GM19468 (cell line): ENCODE measurements at regions not wholly inside any gene's neighbourhood (a gene's known extent, or its start where the extent isn't known, plus 50 kb on each side); places are given as distances from the start of the nearest gene placed in this dataset.
A peak's percentile ranks its signal among the peaks of the same experiment; 100 is the strongest.

Experiments
- ATAC-seq: cut with Tn5 transposase; IDR thresholded peaks from one replicate; pipeline ENCODE4 v1.9.1; 2021; ENCODE audit warnings: mild to moderate bottlenecking, moderate library complexity, moderate number of reproducible peaks; ENCODE audit not compliant: unreplicated experiment; ENCODE audit errors: extremely low read depth

GRCh38 chr7:31398815-31399214 is 58.3 kb upstream of the NEUROD6 start:
- ATAC-seq: no peak

GRCh38 chr7:31407178-31407676 is 66.7 kb upstream of the NEUROD6 start:
- ATAC-seq: no peak

- ATAC-seq: no peak
Observed at GRCh38 chr7:31408140-31408729, 67.7 kb upstream of the NEUROD6 start.

GRCh38 chr7:31410265-31410664 is 69.7 kb upstream of the NEUROD6 start:
- ATAC-seq: no peak

GRCh38 chr7:31411416-31411815 is 70.9 kb upstream of the NEUROD6 start:
- ATAC-seq: no peak

- ATAC-seq: no peak
Observed at GRCh38 chr7:31413766-31414165, 73.2 kb upstream of the NEUROD6 start.

GRCh38 chr7:31416381-31416870 is 75.9 kb upstream of the NEUROD6 start:
- ATAC-seq: no peak

- no peak for ATAC-seq
Observed at GRCh38 chr7:31418928-31419327, 78.4 kb upstream of the NEUROD6 start.

- no peak for ATAC-seq
Observed at GRCh38 chr7:31419505-31420055, 79.1 kb upstream of the NEUROD6 start.

GRCh38 chr7:31420948-31421347 is 80.4 kb upstream of the NEUROD6 start:
- no peak for ATAC-seq

GRCh38 chr7:31421607-31422006 is 81.1 kb upstream of the NEUROD6 start:
- ATAC-seq: no peak

- ATAC-seq: no peak
Observed at GRCh38 chr7:31423994-31424393, 83.5 kb upstream of the NEUROD6 start.

GRCh38 chr7:31432176-31432575 is 81.7 kb upstream of the ITPRID1 start:
- no peak for ATAC-seq

GRCh38 chr7:31432836-31433340 is 81.0 kb upstream of the ITPRID1 start:
- ATAC-seq: no peak

GRCh38 chr7:31437250-31437865 is 76.5 kb upstream of the ITPRID1 start:
- no peak for ATAC-seq

- no peak for ATAC-seq
Observed at GRCh38 chr7:31439165-31439564, 74.7 kb upstream of the ITPRID1 start.

GRCh38 chr7:31440511-31440910 is 73.4 kb upstream of the ITPRID1 start:
- no peak for ATAC-seq

- ATAC-seq: no peak
Observed at GRCh38 chr7:31442626-31443025, 71.3 kb upstream of the ITPRID1 start.

GRCh38 chr7:31443457-31443856 is 70.4 kb upstream of the ITPRID1 start:
- peak; percentile 82 for ATAC-seq

GRCh38 chr7:31444196-31444595 is 69.7 kb upstream of the ITPRID1 start:
- ATAC-seq: no peak

GRCh38 chr7:31445686-31446355 is 68.1 kb upstream of the ITPRID1 start:
- no peak for ATAC-seq
